Transverse colon (tissue), 4 donors: ENCODE measurements at regions not wholly inside any gene's neighbourhood (a gene's known extent, or its start where the extent isn't known, plus 50 kb on each side); places are given as distances from the start of the nearest gene placed in this dataset.

Source experiments
- DNase-seq: peaks from one replicate; pipeline ENCODE4 v3.0.0-alpha.2; 2019
- H3K27ac ChIP-seq, 4 donors: fragments of 200-600 bp; sonication (generic); 2 replicates each; pipeline ENCODE4 v1.5.1; 2016 to 2018; ENCODE audit warnings: inconsistent platforms in 4 of 4
- H3K27me3 ChIP-seq: fragments of 200-600 bp; sonication (generic); 2 replicates; pipeline ENCODE4 v1.5.1; 2017; ENCODE audit warnings: inconsistent platforms
- H3K36me3 ChIP-seq, 4 donors: fragments of 200-600 bp; sonication (generic); 2 replicates each; pipeline ENCODE4 v1.5.1; 2017 to 2019; ENCODE audit warnings: inconsistent platforms in 4 of 4
- H3K4me1 ChIP-seq, 4 donors: fragments of 200-600 bp; sonication (generic); 2 replicates each; pipeline ENCODE4 v1.5.1; 2017 to 2020; ENCODE audit warnings: inconsistent platforms in 4 of 4
- H3K4me3 ChIP-seq, 4 donors: fragments of 200-600 bp; sonication (generic); 1 replicate in 1 of 4; 2 replicates in 3 of 4; pipeline versions ENCODE4 v1.5.1 to v1.6.1; 2017 to 2019; ENCODE audit warnings: inconsistent platforms in 4 of 4
- H3K9me3 ChIP-seq, 2 donors: fragments of 200-600 bp; sonication (generic); 2 replicates each; pipeline ENCODE4 v1.5.1; 2017 to 2019; ENCODE audit warnings: inconsistent platforms in 2 of 2
- EP300 ChIP-seq: sonication (generic); formaldehyde crosslinking; IDR thresholded peaks from one replicate; pipeline ENCODE4 v1.6.1; 2017; ENCODE audit warnings: antibody characterized with exemption, low read depth
- POLR2A ChIP-seq: fragments of 450-650 bp; IDR thresholded peaks from one replicate; pipeline ENCODE4 v1.6.1; 2016; ENCODE audit warnings: antibody characterized with exemption, mild to moderate bottlenecking, moderate library complexity
- POLR2AphosphoS5 ChIP-seq, 3 donors: sonication (generic); formaldehyde crosslinking; IDR thresholded peaks; one replicate each; pipeline ENCODE4 v1.6.1; 2016; ENCODE audit warnings: antibody characterized with exemption in 3 of 3
- WGBS, 2 donors: methylation state at CpG; one replicate each; pipeline ENCODE4 v1.1.5; 2018; ENCODE audit warnings: low coverage in 1 of 2; 5-methylcytosine and 5-hydroxymethylcytosine counted together
- in situ Hi-C, 4 donors: fragments of 200-750 bp; cut with MboI; loops; one replicate each; pipeline versions ENCODE4 v1.15.0 to v1.15.1; 2017; ENCODE audit warnings: low sequenced_read_pairs in 3 of 4, low pct_ligation_motif_present in 1 of 4, low pct_unique_long_range_greater_than_20kb in 1 of 4
- intact Hi-C: fragments of 100-400 bp; cut with DNase I; formaldehyde crosslinking; loops from one replicate; pipeline ENCODE4 v1.15.1; 2023; ENCODE audit warnings: low total_unique reads
- TF ChIP-seq, protein P1 (sequence below), 5 experiments: fragments of 200-600 bp in 3 of 5; fragments of 450-650 bp in 2 of 5; sonication (generic) in 3 of 5; IDR thresholded peaks; 1 replicate in 2 of 5; 2 replicates in 3 of 5; pipeline ENCODE4 v1.5.1; 2016 to 2017; ENCODE audit warnings: antibody characterized with exemption in 5 of 5, inconsistent platforms in 3 of 5, mild to moderate bottlenecking in 2 of 5, moderate library complexity in 1 of 5

DNA sequence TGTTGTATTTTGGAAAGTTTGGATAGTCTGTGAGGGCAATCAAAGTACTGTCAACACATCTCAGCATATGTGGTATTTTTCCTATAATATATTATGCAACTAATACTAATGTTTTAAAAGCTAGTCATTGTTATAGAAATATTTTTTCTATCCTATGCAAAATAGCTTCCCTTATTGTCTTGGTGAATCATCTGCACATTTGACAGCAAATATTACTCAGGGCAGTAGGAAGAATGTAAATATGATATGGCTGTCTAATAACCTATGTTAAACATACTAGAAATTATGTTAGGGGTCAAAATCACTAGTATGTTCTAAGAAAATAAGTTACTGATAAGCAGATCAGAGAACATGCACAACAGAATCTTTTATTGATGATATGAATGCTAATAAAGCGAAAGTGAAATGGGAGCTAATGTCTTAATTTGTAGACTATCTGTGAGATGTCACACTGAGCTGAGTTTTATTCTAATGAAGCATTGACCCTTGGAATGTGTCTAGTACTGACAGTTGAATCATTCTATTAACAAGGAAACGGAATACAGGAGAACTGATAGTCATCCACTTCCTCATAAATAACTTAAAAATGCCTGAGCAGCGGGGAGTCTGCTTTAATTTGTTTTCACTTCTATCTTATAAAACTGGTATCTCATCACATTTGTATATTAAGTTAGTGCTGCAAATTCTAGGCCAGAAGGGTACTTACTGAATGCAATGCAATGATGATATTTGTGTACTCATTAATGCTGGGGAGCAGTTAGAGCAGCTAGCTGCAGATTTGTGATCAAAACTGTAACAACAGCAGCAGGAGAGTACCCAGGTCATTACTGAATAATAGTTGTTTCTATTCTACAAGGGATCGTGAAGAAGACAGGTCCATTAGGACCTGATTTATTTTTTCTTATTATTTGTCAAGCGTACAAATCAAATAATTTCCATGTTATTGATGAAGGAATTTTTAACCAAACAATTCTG lies 440.3 kb upstream of the AADAT start:
- H3K27me3 ChIP-seq = no peaks in the 10 kb centered on the region
- 60 to 67% methylated on average over 5 of the region's 5 CpGs for WGBS, 2 donors

DNA sequence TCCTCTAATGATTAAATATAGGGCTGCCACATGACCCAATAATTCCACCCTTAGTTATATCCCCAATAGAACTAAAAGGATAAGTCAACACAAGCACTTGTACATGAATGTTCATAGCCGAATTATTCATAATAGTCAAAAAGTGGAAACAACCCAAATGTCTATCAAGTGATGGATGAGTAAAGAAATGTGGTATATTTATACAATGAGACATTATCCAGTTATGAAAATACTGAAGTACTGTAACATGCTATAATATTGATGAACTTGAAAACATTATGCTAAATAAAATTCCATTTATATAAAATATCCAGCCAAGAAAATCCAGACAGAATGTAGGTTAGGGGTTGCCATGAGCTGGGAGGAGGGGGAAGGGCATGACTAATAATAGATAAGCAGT lies 436.7 kb upstream of the AADAT start:
- H3K27ac ChIP-seq = no peak overlapping the region
- TF ChIP-seq, protein P1, sequence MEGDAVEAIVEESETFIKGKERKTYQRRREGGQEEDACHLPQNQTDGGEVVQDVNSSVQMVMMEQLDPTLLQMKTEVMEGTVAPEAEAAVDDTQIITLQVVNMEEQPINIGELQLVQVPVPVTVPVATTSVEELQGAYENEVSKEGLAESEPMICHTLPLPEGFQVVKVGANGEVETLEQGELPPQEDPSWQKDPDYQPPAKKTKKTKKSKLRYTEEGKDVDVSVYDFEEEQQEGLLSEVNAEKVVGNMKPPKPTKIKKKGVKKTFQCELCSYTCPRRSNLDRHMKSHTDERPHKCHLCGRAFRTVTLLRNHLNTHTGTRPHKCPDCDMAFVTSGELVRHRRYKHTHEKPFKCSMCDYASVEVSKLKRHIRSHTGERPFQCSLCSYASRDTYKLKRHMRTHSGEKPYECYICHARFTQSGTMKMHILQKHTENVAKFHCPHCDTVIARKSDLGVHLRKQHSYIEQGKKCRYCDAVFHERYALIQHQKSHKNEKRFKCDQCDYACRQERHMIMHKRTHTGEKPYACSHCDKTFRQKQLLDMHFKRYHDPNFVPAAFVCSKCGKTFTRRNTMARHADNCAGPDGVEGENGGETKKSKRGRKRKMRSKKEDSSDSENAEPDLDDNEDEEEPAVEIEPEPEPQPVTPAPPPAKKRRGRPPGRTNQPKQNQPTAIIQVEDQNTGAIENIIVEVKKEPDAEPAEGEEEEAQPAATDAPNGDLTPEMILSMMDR (IDR thresholded peaks at IDR 0.05) = no peak
- no peak for TF ChIP-seq POLR2AphosphoS5 (IDR thresholded peaks at IDR 0.05)
- TF ChIP-seq POLR2A = no peak
- TF ChIP-seq EP300 = no peak
- H3K9me3 ChIP-seq = no peaks in the 10 kb centered on the region
- no peak overlapping the region for H3K4me3 ChIP-seq
- 60 to 84% methylated on average over 1 of the region's 1 CpG for WGBS, 2 donors
- H3K27me3 ChIP-seq = no peaks in the 10 kb centered on the region
- H3K36me3 ChIP-seq = no peaks in the 10 kb centered on the region
- no peaks in the 10 kb centered on the region for H3K4me1 ChIP-seq
- no peak for DNase-seq
- intact Hi-C loops (no loop called here), in situ Hi-C loops (no loop called here)

More for the DNA sequence above, 440.3 kb upstream of the AADAT start:
- Histone ChIP-seq H3K4me1 (no peaks in the 10 kb centered on the region), H3K36me3 (no peaks in the 10 kb centered on the region), H3K27ac (no peak overlapping the region), H3K9me3 (no peaks in the 10 kb centered on the region), H3K4me3 (no peak overlapping the region)
- no peak for DNase-seq
- no peak for TF ChIP-seq POLR2A
- TF ChIP-seq POLR2AphosphoS5 (IDR thresholded peaks at IDR 0.05) = no peak
- no peak for TF ChIP-seq EP300
- TF ChIP-seq, protein P1 (IDR thresholded peaks at IDR 0.05) = no peak
- in situ Hi-C loops = no loop called here
- intact Hi-C loops = no loop called here

DNA sequence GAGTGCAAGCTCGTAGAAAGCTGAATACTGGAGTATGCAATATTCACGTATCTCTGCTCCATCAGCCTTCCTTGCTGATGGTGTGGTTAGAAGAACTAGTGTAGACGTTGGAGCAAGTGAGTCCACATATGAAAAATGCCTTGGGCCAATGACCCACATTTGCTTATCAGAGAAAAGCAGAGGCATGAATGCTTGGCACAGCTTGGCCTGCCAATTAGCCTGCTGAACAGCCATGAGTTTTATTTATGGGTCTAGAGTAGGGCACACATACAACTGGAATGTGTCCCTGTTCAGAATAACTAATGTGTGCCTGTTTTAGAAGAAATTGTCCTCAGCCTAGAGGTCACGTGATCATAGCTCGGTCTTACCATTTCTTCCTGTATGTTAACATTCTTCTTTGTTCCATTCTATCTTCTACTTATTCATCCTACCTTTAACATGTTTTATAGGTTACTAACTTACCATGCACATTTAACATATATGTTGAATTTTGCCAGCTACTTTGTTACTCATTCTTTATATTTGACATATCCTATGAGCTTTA lies 432.7 kb upstream of the AADAT start:
- 82 to 90% methylated on average over 5 of the region's 5 CpGs for WGBS, 2 donors
- Histone ChIP-seq H3K4me3 (no peak overlapping the region), H3K36me3 (no peaks in the 10 kb centered on the region), H3K9me3 (no peaks in the 10 kb centered on the region), H3K4me1 (no peaks in the 10 kb centered on the region), H3K27ac (no peak overlapping the region), H3K27me3 (no peaks in the 10 kb centered on the region)
- intact Hi-C loops (no loop called here), in situ Hi-C loops (no loop called here)
- no peak for DNase-seq
- TF ChIP-seq, protein P1 (IDR thresholded peaks at IDR 0.05) = no peak
- TF ChIP-seq POLR2A (no peak), EP300 (no peak), POLR2AphosphoS5 (IDR thresholded peaks at IDR 0.05) (no peak)

DNA sequence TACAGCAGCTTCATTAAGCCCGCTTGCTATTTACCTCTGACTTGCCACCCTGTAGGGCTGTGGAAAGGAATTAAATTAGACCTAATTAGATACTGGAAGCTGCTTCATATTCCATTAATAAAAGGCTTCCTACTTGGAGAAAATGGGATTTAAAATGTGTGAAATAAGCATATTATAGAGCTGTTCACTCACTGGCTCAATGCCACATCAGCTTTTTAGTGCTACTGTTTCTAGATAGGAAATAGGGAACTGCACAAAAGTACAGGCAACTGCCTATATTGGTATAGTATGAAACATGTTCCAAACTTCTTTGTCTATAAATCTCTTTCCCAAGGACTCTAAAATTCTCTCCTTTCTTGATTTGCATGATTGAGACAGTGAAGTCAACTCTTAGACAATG lies 407.9 kb upstream of the AADAT start:
- intact Hi-C loops (loop anchor here (2.0 kb wide), 1 partner anchor 79 kb away; no protein-coding TSS in a partner anchor), in situ Hi-C loops (no loop called here)
- TF ChIP-seq EP300 = no peak
- TF ChIP-seq POLR2A = no peak
- TF ChIP-seq, protein P1 (IDR thresholded peaks at IDR 0.05) = no peak
- no peak for TF ChIP-seq POLR2AphosphoS5 (IDR thresholded peaks at IDR 0.05)
- Histone ChIP-seq H3K36me3 (no peaks in the 10 kb centered on the region), H3K4me1 (no peaks in the 10 kb centered on the region), H3K4me3 (no peak overlapping the region), H3K27ac (no peak overlapping the region), H3K27me3 (no peaks in the 10 kb centered on the region), H3K9me3 (no peaks in the 10 kb centered on the region)
- 52 to 60% methylated on average over 1 of the region's 1 CpG for WGBS, 2 donors
- no peak for DNase-seq
